Esophagus muscularis mucosa (tissue), 4 donors: ENCODE measurements at regions not wholly inside any gene's neighbourhood (a gene's known extent, or its start where the extent isn't known, plus 50 kb on each side); places are given as distances from the start of the nearest gene placed in this dataset.

ENCODE experiments used
- DNase-seq: peaks from one replicate; pipeline ENCODE4 v3.0.0-alpha.2; 2017; ENCODE audit errors: extremely low spot score
- H3K27ac ChIP-seq, 4 donors: fragments of 200-600 bp; sonication (generic); replicated peaks in 1 of 4; 1 replicate in 3 of 4; 2 replicates in 1 of 4; pipeline ENCODE4 v1.5.1; 2016 to 2019; ENCODE audit warnings: mild to moderate bottlenecking in 1 of 4
- H3K27me3 ChIP-seq, 4 donors: fragments of 200-600 bp; sonication (generic); one replicate each; pipeline versions ENCODE4 v1.5.1 to v1.6.0; 2016 to 2019
- H3K36me3 ChIP-seq, 4 donors: fragments of 200-600 bp; sonication (generic); one replicate each; pipeline ENCODE4 v1.5.1; 2016 to 2019
- H3K4me1 ChIP-seq, 4 donors: fragments of 200-600 bp; sonication (generic); one replicate each; pipeline ENCODE4 v1.5.1; 2016 to 2019
- H3K4me3 ChIP-seq, 4 donors: fragments of 200-600 bp; sonication (generic); 1 replicate in 2 of 4; 2 replicates in 2 of 4; pipeline ENCODE4 v1.5.1; 2016 to 2019; ENCODE audit warnings: mild to moderate bottlenecking in 4 of 4, moderate library complexity in 1 of 4
- H3K9me3 ChIP-seq, 4 donors: fragments of 200-600 bp; sonication (generic); 1 replicate in 3 of 4; 2 replicates in 1 of 4; pipeline ENCODE4 v1.5.1; 2016 to 2019
- EP300 ChIP-seq: sonication (generic); formaldehyde crosslinking; IDR thresholded peaks from one replicate; pipeline ENCODE4 v1.6.1; 2017; ENCODE audit warnings: antibody characterized with exemption
- POLR2A ChIP-seq: fragments of 450-650 bp; IDR thresholded peaks from one replicate; pipeline ENCODE4 v1.6.1; 2017; ENCODE audit warnings: antibody characterized with exemption, moderate library complexity, mild to moderate bottlenecking, low read depth
- POLR2AphosphoS5 ChIP-seq, 2 donors: sonication (generic); formaldehyde crosslinking; IDR thresholded peaks; one replicate each; pipeline ENCODE4 v1.6.1; 2017; ENCODE audit warnings: antibody characterized with exemption in 2 of 2
- WGBS: methylation state at CpG from one replicate; pipeline ENCODE4 v1.1.5; 2018; 5-methylcytosine and 5-hydroxymethylcytosine counted together
- intact Hi-C: fragments of 100-400 bp; cut with DNase I; formaldehyde crosslinking; loops from one replicate; pipeline ENCODE4 v1.15.1; 2023
- TF ChIP-seq, protein P1 (sequence below), 3 experiments: fragments of 200-600 bp in 2 of 3; fragments of 450-650 bp in 1 of 3; sonication (generic) in 2 of 3; IDR thresholded peaks; one replicate each; pipeline ENCODE4 v1.5.1; 2017 to 2019; ENCODE audit warnings: antibody characterized with exemption in 3 of 3, mild to moderate bottlenecking in 2 of 3, moderate library complexity in 1 of 3

GRCh38 chr5:6885581-6885980, 172.3 kb downstream of the TENT4A start:
- H3K9me3 ChIP-seq = peaks cover 0 to 23% (median 15%) of the 10 kb centered on the region in 4 donors
- no peak overlapping the region for H3K27ac ChIP-seq
- TF ChIP-seq EP300 = no peak
- DNase-seq = peak; percentile 78
- no peaks in the 10 kb centered on the region for H3K27me3 ChIP-seq
- H3K4me3 ChIP-seq = no peak overlapping the region
- WGBS = 86% methylated on average over 2 of the region's 2 CpGs
- intact Hi-C loops = no loop called here
- H3K4me1 ChIP-seq = no peaks in the 10 kb centered on the region
- H3K36me3 ChIP-seq = no peaks in the 10 kb centered on the region

DNA sequence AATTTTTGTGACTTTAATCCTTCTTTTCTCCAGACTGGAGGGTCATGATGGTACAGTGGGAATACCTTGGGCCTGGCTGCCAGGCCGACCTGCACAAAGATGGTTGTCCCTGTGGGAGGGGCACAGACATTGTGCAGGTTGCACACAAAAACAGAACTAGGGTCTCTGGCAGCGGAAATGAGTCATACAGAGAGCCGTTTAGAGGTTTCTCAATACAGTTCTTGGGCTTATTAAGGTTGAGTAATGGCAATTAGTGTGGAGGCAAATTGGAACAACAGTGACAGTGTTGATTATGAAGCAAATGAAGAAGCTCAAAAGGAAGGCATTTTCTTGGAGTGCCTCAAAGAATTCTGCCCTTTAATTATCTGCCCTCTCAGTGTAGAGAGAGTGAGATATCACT, 173.6 kb downstream of the TENT4A start:
- no peaks in the 10 kb centered on the region for H3K4me1 ChIP-seq
- H3K36me3 ChIP-seq = no peaks in the 10 kb centered on the region
- 63% methylated on average over 3 of the region's 3 CpGs for WGBS
- peak; percentile 55 for DNase-seq
- H3K27me3 ChIP-seq = no peaks in the 10 kb centered on the region
- H3K4me3 ChIP-seq = no peak overlapping the region
- no peak overlapping the region for H3K27ac ChIP-seq
- intact Hi-C loops = no loop called here
- peaks cover 0 to 23% (median 15%) of the 10 kb centered on the region in 4 donors for H3K9me3 ChIP-seq
- TF ChIP-seq POLR2A = no peak
- no peak for TF ChIP-seq POLR2AphosphoS5 (IDR thresholded peaks at IDR 0.05)
- TF ChIP-seq EP300 = no peak
- TF ChIP-seq, protein P1, sequence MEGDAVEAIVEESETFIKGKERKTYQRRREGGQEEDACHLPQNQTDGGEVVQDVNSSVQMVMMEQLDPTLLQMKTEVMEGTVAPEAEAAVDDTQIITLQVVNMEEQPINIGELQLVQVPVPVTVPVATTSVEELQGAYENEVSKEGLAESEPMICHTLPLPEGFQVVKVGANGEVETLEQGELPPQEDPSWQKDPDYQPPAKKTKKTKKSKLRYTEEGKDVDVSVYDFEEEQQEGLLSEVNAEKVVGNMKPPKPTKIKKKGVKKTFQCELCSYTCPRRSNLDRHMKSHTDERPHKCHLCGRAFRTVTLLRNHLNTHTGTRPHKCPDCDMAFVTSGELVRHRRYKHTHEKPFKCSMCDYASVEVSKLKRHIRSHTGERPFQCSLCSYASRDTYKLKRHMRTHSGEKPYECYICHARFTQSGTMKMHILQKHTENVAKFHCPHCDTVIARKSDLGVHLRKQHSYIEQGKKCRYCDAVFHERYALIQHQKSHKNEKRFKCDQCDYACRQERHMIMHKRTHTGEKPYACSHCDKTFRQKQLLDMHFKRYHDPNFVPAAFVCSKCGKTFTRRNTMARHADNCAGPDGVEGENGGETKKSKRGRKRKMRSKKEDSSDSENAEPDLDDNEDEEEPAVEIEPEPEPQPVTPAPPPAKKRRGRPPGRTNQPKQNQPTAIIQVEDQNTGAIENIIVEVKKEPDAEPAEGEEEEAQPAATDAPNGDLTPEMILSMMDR (IDR thresholded peaks at IDR 0.05) = no peak

DNA sequence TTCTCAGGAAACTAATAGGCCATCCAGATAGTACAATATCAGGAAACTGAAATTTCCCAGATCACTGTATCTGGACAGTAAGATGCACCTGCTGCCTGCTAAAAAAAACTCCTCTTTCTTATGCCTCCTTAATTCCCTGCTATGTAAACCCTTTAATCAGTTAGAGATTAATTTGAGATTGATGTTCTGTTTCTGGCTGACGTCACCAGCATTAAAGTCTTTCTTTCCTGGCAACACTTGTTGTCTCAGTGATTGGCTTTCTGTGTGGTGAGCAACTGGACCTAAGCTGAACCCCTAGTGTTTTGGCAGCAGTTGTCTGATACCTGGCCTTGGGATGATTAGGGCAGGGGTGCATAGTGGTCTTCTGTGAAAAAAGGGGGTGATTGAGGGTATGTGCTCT, 175.8 kb downstream of the TENT4A start:
- no peaks in the 10 kb centered on the region for H3K36me3 ChIP-seq
- no peak for TF ChIP-seq POLR2A
- TF ChIP-seq, protein P1 (IDR thresholded peaks at IDR 0.05) = no peak
- no peak for TF ChIP-seq POLR2AphosphoS5 (IDR thresholded peaks at IDR 0.05)
- TF ChIP-seq EP300 = no peak
- intact Hi-C loops = no loop called here

DNA sequence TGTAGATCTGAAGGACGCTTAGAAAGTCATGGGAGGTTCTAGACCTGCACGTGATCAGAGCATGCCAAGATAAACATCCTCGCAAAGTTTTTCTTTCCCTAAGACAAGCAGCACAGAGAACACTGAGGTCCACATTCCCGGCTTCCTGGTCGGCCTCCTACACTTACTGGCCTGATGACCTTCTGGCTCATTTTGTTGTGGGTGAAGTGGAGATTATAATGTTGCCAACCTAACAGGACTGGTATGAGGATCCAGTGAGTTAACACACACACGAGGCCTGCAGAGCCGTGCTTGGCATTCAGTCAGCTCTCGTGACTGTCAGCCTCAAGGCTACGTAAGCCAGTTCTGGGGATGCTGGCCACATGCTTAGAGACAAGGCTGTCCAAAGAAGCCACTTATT, 186.0 kb downstream of the TENT4A start:
- no peaks in the 10 kb centered on the region for H3K4me1 ChIP-seq
- TF ChIP-seq EP300 = no peak
- TF ChIP-seq POLR2A = no peak
- TF ChIP-seq, protein P1 (IDR thresholded peaks at IDR 0.05) = no peak
- TF ChIP-seq POLR2AphosphoS5 (IDR thresholded peaks at IDR 0.05) = no peak
- H3K27ac ChIP-seq = no peak overlapping the region
- no peaks in the 10 kb centered on the region for H3K9me3 ChIP-seq
- peak; percentile 45 for DNase-seq
- H3K4me3 ChIP-seq = no peak overlapping the region
- WGBS = 48% methylated on average over 5 of the region's 9 CpGs
- no peaks in the 10 kb centered on the region for H3K36me3 ChIP-seq
- no peaks in the 10 kb centered on the region for H3K27me3 ChIP-seq
- intact Hi-C loops = no loop called here

More for the DNA sequence above, 175.8 kb downstream of the TENT4A start:
- H3K9me3 ChIP-seq = peaks cover 0 to 23% (median 15%) of the 10 kb centered on the region in 4 donors
- 71% methylated on average over 1 of the region's 1 CpG for WGBS
- H3K27ac ChIP-seq = no peak overlapping the region
- H3K4me1 ChIP-seq = no peaks in the 10 kb centered on the region
- H3K4me3 ChIP-seq = no peak overlapping the region
- peak; percentile 31 for DNase-seq
- H3K27me3 ChIP-seq = no peaks in the 10 kb centered on the region

DNA sequence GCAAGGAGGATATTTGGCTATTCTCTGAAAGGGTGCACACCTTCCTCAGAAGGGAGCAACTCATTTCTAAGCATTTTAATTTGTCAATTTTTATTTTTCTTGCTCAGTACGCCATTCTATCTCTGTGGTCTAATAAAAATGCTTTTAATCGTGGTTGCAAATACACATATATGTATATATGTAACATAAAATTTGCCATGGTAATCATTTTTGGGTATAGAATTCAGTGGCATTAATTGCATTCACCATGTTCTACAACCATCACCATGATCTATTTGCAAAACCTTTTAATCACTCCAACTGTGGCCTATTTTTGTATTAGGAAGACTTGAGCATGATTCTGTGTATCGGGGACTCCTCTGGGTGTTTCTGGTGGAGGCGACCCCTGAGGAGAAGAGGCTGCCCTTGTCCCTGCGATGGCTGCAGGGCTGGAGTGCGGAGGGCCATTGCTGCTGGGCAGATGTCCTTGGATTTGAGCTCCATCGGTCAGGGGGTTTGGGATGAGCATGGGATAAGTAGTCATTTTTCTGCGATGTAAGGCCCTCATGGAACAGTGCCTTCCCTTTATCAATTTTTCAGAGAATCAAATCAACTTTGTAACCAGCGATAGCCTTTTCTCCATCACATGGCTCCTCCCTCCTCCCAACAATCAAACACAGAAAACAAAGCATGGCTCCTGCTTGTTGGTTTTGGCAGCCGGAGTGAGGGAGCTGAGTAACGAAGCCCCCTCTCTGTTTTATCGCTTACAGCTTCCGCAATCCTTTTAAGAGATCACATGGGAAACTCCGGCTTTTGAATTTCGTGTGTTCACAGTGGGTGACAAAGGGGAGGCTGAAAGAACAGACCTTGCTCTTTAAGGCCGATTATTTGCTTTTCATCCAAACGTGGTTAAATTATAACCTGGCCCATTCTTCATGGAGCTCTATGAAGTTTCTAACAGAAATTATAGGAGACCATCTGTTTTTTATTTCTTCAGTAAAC, 187.3 kb downstream of the TENT4A start:
- TF ChIP-seq POLR2AphosphoS5 (IDR thresholded peaks at IDR 0.05) = no peak
- TF ChIP-seq, protein P1 (IDR thresholded peaks at IDR 0.05) = no peak
- no peak for TF ChIP-seq POLR2A
- no peak for TF ChIP-seq EP300
- no peaks in the 10 kb centered on the region for H3K4me1 ChIP-seq
- intact Hi-C loops = no loop called here
- H3K27me3 ChIP-seq = no peaks in the 10 kb centered on the region
- no peak overlapping the region for H3K4me3 ChIP-seq
- H3K9me3 ChIP-seq = no peaks in the 10 kb centered on the region
- no peaks in the 10 kb centered on the region for H3K36me3 ChIP-seq
- H3K27ac ChIP-seq = no peak overlapping the region
- no peak for DNase-seq
- 85% methylated on average over 17 of the region's 17 CpGs for WGBS
